ENCODE measurements at regions not wholly inside any gene's neighbourhood (a gene's known extent, or its start where the extent isn't known, plus 50 kb on each side); places are given as distances from the start of the nearest gene placed in this dataset.

DNA sequence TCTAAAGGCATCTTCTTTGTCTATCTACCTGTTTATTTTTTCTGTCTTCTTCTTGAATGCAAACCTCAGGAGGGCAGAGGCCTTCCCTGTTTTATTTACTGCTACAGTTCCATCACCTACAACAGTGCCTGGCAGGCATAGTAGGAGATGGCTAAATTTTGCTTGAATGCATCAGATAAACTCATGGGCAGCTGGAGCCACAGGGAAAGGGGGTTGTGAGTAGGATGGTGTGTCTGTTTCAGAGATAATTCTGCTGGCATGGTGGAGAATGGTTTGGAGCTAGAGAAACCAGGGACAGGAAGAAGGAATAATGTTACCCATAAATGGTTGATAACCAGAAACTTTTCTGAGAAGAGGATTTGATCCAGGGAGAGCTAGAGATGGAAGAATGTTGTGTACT is 189.8 kb upstream of the BRINP1 start:
- no peak for TF ChIP-seq CTCF (IDR thresholded peaks at IDR 0.05; ENCODE audit: low read depth, low read length)
- no peak for DNase-seq (ENCODE audit: extremely low read depth, low read depth)

GRCh38 chr9:119556129-119556875 is 187.1 kb upstream of the BRINP1 start:
- DNase-seq (ENCODE audit: extremely low read depth, low read depth): peak; percentile 30
- TF ChIP-seq CTCF (IDR thresholded peaks at IDR 0.05; ENCODE audit: low read depth, low read length): no peak; the same call in none of the 2 replicates

- DNase-seq (ENCODE audit: extremely low read depth, low read depth): no peak
- no peak for TF ChIP-seq CTCF (IDR thresholded peaks at IDR 0.05; ENCODE audit: low read depth, low read length)
Measured at GRCh38 chr9:119544492-119544891, 175.3 kb upstream of the BRINP1 start.

GRCh38 chr9:119537138-119537537 is 167.9 kb upstream of the BRINP1 start:
- DNase-seq (ENCODE audit: extremely low read depth, low read depth): no peak
- TF ChIP-seq CTCF (IDR thresholded peaks at IDR 0.05; ENCODE audit: low read depth, low read length): no peak

- no peak for TF ChIP-seq CTCF (IDR thresholded peaks at IDR 0.05; ENCODE audit: low read depth, low read length)
- DNase-seq (ENCODE audit: extremely low read depth, low read depth): no peak
Measured at GRCh38 chr9:119533504-119533903, 164.3 kb upstream of the BRINP1 start.

DNA sequence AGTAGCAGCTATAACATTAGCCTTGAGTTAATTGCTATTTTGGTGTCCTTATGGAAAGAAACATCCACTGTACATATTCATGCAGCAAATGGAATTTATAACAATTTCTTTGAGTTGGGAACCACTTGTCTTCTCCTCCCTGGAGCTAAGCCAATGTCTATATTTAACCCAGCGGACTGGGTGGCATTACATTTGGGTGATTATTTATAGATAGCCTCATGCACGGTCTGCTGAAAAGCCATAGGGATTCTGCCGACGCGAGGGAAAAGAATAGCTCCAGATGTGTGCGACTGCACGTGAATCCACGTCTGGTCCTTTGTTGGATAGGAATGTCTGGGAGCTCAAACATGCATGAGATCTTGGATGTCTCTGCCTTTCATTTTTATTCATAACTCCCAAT is 157.5 kb upstream of the BRINP1 start:
- DNase-seq (ENCODE audit: extremely low read depth, low read depth): no peak
- no peak for TF ChIP-seq CTCF (IDR thresholded peaks at IDR 0.05; ENCODE audit: low read depth, low read length)

GRCh38 chr9:119523508-119523907 is 154.3 kb upstream of the BRINP1 start:
- TF ChIP-seq CTCF (IDR thresholded peaks at IDR 0.05; ENCODE audit: low read depth, low read length): no peak
- no peak for DNase-seq (ENCODE audit: extremely low read depth, low read depth)
